IMR-90 (cell line): ENCODE measurements at regions not wholly inside any gene's neighbourhood (a gene's known extent, or its start where the extent isn't known, plus 50 kb on each side); places are given as distances from the start of the nearest gene placed in this dataset.

ENCODE experiments used
- BHLHE40 ChIP-seq: fragments of 150-350 bp; IDR thresholded peaks from 2 replicates; pipeline ENCODE4 v1.6.1; 2016; ENCODE audit warnings: mild to moderate bottlenecking, low read depth, low read length
- CHD1 ChIP-seq: IDR thresholded peaks from 2 replicates; pipeline ENCODE4 v1.6.1; 2012; ENCODE audit warnings: low read depth, low read length, improper control_type of control experiment
- CTCF ChIP-seq: conservative IDR thresholded peaks from 2 replicates; pipeline ENCODE4 v1.5.1; 2012; ENCODE audit warnings: mild to moderate bottlenecking, low read depth, low read length, improper control_type of control experiment
- ELK1 ChIP-seq: fragments of 150-350 bp; IDR thresholded peaks from 2 replicates; pipeline ENCODE4 v1.6.1; 2016; ENCODE audit warnings: low read depth, mild to moderate bottlenecking, low read length, moderate library complexity, borderline replicate concordance
- FOS ChIP-seq: fragments of 150-350 bp; IDR thresholded peaks from 2 replicates; pipeline ENCODE4 v1.6.1; 2016; ENCODE audit warnings: low read depth, low read length
- MAFK ChIP-seq: IDR thresholded peaks from 2 replicates; pipeline ENCODE4 v1.6.1; 2012; ENCODE audit warnings: low read depth, low read length, improper control_type of control experiment
- MAZ ChIP-seq: IDR thresholded peaks from 2 replicates; pipeline ENCODE4 v1.6.1; 2012; ENCODE audit warnings: low read depth, mild to moderate bottlenecking, low read length, improper control_type of control experiment, moderate library complexity, borderline replicate concordance
- MXI1 ChIP-seq: IDR thresholded peaks from 2 replicates; pipeline ENCODE4 v1.6.1; 2012; ENCODE audit warnings: low read depth, mild to moderate bottlenecking, low read length, moderate library complexity, borderline replicate concordance
- POLR2A ChIP-seq: IDR thresholded peaks from 2 replicates; pipeline ENCODE4 v1.6.1; 2012; ENCODE audit warnings: mild to moderate bottlenecking, low read depth, low read length
- RAD21 ChIP-seq: IDR thresholded peaks from 2 replicates; pipeline ENCODE4 v1.6.1; 2012; ENCODE audit warnings: low read length, improper control_type of control experiment
- RCOR1 ChIP-seq: IDR thresholded peaks from 2 replicates; pipeline ENCODE4 v1.6.1; 2012; ENCODE audit warnings: mild to moderate bottlenecking, low read length, improper control_type of control experiment; ENCODE audit not compliant: insufficient replicate concordance
- RFX5 ChIP-seq: IDR thresholded peaks from 2 replicates; pipeline ENCODE4 v1.8.0; 2012; ENCODE audit warnings: low read depth, mild to moderate bottlenecking, low read length, moderate library complexity
- SMC3 ChIP-seq: fragments of 150-350 bp; IDR thresholded peaks from 2 replicates; pipeline ENCODE4 v1.6.1; 2016; ENCODE audit warnings: low read depth, mild to moderate bottlenecking, antibody characterized with exemption, low read length, moderate library complexity
- USF2 ChIP-seq: fragments of 150-350 bp; IDR thresholded peaks from 2 replicates; pipeline ENCODE4 v1.6.1; 2017; ENCODE audit warnings: mild to moderate bottlenecking, antibody characterized with exemption, low read length, low read depth

- no peak for TF ChIP-seq CTCF
- TF ChIP-seq POLR2A: no peak
- no peak for TF ChIP-seq ELK1
- TF ChIP-seq RCOR1: no peak
- no peak for TF ChIP-seq SMC3
- no peak for TF ChIP-seq FOS
- no peak for TF ChIP-seq BHLHE40
- no peak for TF ChIP-seq MXI1
- TF ChIP-seq RFX5: no peak
- no peak for TF ChIP-seq CHD1
- TF ChIP-seq MAZ: no peak
- no peak for TF ChIP-seq RAD21
- TF ChIP-seq USF2: no peak
- no peak for TF ChIP-seq MAFK
Observed at GRCh38 chr4:18441676-18442075, 420.1 kb upstream of the LCORL start.
